GM19463 (cell line): ENCODE measurements at regions not wholly inside any gene's neighbourhood (a gene's known extent, or its start where the extent isn't known, plus 50 kb on each side); places are given as distances from the start of the nearest gene placed in this dataset.

Source experiments
- ATAC-seq: cut with Tn5 transposase; IDR thresholded peaks from one replicate; pipeline ENCODE4 v1.9.1; 2021; ENCODE audit warnings: mild to moderate bottlenecking, moderate library complexity; ENCODE audit not compliant: unreplicated experiment

GRCh38 chr5:120388016-120388781 is 75.9 kb upstream of the PRR16 start:
- ATAC-seq, result no peak

- no peak for ATAC-seq
Observed at GRCh38 chr5:120394259-120394658, 69.8 kb upstream of the PRR16 start.

- ATAC-seq, result no peak
Observed at GRCh38 chr5:120396186-120396585, 67.9 kb upstream of the PRR16 start.

GRCh38 chr5:120400356-120400755 is 63.7 kb upstream of the PRR16 start:
- no peak for ATAC-seq

GRCh38 chr5:120402606-120403005 is 61.5 kb upstream of the PRR16 start:
- ATAC-seq, result no peak

- no peak for ATAC-seq
Observed at GRCh38 chr5:120405286-120405864, 58.7 kb upstream of the PRR16 start.

GRCh38 chr5:120405923-120406322 is 58.2 kb upstream of the PRR16 start:
- no peak for ATAC-seq

GRCh38 chr5:120413686-120414085 is 50.4 kb upstream of the PRR16 start:
- ATAC-seq, result no peak
